Activated gamma-delta T cell (primary cell): ENCODE measurements at regions not wholly inside any gene's neighbourhood (a gene's known extent, or its start where the extent isn't known, plus 50 kb on each side); places are given as distances from the start of the nearest gene placed in this dataset.
"Not testable (repeated sequence)": the region's sequence is repeated elsewhere in the genome, so short reads cannot be mapped to it uniquely, and the experiment has no call there.

Experiments
- DNase-seq: peaks from one replicate; lab custom pipeline; 2025; lab: John Stamatoyannopoulos, UW

DNA sequence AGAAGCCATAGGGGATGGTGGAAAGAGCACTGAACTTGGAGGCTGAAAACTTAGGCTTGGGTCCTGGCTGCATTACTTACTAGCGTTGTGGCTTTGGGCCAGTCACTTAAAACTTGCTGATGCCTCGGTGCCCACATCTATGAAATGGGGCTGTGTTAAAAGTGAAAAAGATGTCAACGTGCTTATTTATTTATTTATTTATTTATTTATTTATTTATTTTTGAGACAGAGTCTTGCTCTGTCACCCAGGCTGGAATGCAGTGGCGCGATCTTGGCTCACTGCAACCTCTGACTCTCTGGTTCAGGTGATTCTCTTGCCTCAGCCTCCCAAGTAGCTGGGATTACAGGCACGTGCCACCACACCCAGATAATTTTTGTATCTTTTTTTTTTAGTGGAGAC is 94.3 kb downstream of the MRM1 start:
- DNase-seq, result not testable (repeated sequence)

- no peak for DNase-seq
Measured at GRCh38 chr17:36696805-36697204, 95.4 kb downstream of the MRM1 start.

GRCh38 chr17:36697903-36698530 is 96.6 kb downstream of the MRM1 start:
- no peak for DNase-seq

DNA sequence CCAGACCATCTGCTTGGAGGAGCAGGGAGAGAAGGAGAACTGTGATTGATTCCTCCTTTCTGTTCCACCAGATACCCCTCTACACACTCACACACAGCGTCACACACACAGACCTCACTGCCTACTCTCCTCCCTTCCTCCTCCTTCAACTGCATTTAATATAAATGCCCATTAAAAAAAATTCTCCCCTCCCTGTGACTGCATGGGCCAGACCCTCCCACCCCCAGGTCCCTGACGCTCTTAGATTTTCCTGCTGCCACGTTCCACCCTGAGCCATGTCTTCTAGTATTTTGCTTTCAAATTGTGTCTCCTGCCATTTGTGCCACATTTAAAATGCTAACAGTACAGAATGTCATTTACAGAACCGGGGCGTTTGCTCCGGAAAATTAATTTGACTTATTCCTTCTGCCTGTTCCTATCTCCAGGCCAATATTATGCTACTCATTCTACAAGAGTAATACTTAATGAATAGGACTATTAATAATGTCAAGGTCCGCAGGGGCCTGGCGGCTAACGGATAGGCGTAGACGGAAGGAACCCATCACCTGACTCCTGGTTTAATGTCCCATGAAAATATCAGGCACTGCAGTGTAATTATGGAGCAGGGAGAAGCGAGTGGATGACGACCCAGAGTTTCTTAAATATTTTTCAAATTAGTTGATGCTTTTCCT is 100.2 kb downstream of the MRM1 start:
- DNase-seq, result no peak

DNA sequence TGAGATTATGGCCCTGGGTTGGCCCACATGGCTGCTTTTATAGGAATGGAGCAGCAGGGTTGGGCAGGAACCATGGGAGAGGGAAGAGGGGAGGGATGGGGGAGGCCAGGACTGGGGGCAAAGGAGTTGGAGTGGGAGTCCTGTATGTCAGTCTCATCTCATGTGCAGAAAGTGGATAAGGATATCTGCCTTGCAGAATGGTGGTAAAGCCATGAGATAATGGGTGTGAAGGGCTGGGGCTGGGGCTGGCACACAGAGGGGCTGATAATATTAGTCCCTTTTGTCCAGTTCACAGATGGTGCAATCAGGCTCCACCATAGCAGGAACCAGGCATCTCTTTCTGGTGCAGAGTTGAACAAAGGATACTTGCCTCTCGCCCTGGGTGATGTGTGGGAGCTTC is 101.3 kb downstream of the MRM1 start:
- DNase-seq, result no peak

- no peak for DNase-seq
Measured at GRCh38 chr17:36703860-36704266, 102.5 kb downstream of the MRM1 start.

DNA sequence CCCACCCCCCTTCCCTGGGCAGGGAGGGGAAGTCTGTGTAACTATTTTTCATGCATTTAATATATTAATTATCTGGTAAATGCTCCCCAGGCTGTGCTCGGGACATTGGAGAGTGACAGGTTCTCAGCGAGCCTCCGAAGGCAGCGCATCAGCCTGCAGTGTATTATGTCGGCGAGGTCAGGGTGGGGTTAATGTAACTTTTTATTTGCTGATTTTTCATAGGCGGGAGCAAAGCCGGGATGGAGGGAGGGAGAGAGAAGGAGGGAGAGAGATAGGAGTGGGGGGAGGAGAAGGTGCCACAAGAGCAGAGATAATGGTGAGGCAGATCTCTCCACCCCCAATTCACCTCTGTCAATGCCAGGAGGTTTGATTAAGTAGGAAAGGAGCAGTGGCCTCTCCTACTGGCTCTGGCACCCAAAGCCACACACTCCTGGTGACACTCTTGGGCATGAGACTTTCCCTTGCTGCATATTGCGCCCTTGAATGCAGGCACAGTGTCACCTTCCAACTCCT is 104.0 kb downstream of the MRM1 start:
- no peak for DNase-seq

DNA sequence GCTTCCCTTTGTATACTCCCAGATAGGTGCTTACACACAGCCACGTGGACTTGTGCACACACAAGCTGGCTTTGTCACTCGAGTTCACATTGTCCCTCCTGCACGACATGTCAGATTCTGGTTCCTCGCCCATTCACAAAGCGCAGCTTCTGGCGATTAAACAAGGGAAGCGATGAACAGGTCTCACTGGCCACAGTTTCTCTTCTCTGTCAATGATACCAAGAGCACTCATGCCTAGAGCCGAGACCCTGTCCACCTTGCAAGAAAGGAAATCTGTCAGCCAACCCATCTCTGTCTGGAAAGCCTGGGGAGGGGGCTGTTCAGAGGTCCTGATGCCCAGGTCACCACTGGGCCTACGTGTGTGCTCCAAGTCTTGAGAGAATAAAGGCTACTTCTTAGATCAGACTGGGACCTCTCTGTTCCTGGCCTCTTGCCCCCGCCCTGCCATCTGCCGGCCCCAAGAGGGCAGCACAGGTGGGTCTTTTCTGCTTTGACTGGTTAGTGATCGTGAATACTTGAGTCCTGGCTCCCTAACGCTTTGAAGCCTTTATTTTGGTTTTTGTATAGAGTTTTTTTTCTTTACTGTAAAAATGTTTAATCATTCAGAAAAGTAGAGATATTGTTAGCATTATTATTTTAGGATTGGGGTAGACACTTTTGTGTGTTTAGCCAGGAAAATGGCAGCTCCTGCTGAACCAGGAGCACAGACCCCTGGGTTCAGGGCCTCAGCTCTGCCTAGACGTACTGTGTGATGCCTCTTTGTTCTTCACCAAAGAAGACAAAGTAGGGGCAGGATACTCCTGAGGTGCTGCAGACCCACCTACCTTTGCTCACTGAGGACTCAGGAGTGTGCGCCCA is 104.7 kb downstream of the MRM1 start:
- no peak for DNase-seq

- no peak for DNase-seq
Measured at GRCh38 chr17:36707904-36708303, 106.5 kb downstream of the MRM1 start.

DNA sequence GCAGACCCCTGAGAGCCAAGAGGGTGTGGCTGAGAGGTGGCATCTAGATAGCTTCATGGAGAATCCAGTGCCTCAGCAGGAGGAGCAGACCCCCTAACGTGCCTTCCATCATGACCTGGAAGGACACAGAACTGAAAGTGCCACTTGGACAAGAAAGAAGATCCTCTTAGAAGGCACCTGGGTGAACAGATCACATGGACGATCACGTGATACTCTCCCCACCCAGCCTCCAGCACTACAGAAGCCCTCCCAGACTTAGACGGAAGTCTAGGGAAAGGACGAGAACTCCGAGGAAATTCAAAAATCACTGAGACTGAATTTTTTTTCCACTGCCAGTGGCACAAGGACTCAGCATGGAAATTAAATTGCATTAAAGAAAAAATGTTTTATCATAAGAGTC is 113.4 kb downstream of the MRM1 start:
- DNase-seq, result no peak

GRCh38 chr17:36715951-36716350 is 114.6 kb downstream of the MRM1 start:
- DNase-seq, result no peak

DNA sequence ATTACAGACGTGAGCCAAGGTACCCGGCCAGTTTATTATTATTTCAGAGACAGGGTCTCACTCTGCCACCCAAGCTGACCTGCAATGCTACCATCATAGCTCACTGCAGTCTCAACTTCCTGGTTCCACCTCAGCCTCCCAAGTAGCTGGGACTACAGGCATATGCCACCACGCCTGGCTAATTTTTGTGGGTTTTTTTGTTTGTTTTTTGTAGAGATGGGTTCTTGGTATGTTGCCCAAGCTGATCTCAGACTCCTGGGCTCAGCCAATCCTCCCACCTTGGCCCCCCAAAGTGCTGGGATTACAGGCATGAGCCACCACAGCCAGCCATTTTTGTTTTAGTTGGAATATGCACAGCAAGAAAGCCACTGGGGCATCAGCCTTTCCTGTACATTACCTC is 115.7 kb downstream of the MRM1 start:
- DNase-seq, result no peak

DNA sequence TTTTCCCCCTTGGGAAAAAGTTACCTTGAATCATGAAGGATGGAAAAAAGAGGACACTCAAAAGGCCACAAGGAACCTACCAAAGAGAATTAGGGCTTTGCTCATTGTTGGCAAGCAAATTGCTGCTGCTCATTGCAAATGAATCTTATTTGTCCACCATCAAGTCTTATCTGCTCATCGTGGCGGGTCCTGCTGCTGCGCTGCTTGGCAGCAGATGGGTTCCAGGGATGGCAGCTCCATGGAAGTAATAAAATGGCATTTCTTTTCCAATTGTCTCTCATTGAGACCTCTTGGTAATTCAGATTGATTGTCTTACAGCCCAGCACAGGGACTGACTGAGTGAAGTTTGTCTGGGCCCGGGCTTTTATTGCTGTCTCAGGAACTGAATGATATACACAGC is 118.7 kb downstream of the MRM1 start:
- no peak for DNase-seq

DNA sequence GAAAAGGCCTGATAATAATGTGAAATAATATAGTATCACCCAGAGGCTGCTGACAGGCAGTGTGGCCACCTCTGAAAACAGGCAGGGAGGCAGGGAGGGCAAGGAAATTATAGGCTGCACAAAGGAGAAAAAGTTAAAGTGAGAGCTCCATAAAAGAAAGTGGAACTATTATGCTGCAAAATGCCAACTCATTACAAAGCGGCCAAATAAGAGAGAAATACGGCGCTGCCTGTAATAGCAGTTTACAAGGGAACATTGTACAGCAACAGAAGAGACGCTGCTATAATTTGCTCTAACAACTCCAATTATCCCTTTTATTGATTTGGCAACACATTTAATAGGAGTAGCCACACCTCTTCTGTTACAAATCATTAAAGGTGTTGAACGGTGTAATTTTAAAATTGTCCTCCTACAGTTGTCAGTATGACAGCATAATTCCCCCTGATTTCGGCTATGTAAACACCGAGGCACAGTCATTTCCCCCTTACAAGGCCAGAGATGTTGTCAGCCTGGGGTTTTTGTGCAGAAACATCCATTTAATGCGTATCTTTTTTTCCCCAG is 120.3 kb downstream of the MRM1 start:
- no peak for DNase-seq

- peak; percentile 61 for DNase-seq
Measured at GRCh38 chr17:36722121-36722902, 120.9 kb downstream of the MRM1 start.

- DNase-seq, result no peak
Measured at GRCh38 chr17:36722903-36723263, 121.5 kb downstream of the MRM1 start.

DNA sequence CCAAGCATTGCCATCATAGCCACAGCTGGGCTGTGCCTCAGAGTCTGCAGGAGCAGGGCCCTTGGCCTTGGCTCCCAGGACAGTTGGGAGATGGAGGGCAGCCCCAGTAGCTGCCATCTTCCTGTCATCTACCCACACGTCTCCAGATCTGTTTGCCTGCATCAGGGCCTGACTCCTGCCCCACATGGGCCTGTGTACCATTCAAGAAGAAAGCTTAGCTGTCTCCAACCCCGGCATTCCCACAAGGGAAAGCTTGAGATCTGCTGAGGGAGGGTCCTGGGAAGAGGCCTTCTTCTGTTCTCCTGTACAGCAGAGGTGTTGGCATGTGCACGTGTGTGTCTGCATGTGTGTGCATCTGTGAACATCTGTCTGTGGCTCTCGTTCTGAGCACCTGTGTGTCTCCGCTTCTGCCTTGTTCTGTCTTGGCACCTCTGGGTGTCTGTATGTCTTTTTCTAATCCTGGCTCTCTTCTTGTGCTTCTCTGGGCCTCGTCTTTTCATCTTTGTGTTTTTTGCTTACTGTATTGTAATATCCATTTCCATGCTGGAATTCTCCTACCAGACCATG is 122.2 kb downstream of the MRM1 start:
- no peak for DNase-seq

DNA sequence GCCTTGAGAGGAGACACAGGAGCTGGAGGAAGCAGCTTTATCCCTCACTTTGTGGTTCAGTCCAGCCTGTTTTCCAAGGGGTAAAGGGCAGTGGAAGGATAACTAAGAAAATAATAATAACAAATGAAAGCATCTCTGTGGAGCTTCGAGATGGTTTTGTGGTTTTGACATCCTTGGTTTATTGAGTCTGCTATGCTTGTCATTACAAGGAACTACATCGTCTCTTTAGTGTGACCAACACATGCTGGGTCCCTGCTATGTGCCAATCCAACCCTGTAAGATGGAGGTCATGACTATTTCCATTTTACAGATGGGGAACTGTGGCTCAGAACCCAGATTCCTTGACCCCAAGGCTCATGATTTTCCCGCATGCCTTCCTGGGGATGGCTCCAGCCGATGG is 124.8 kb downstream of the MRM1 start:
- no peak for DNase-seq

GRCh38 chr17:36727052-36727451 is 125.7 kb downstream of the MRM1 start:
- DNase-seq, result no peak

GRCh38 chr17:36727577-36727976 is 126.2 kb downstream of the MRM1 start:
- no peak for DNase-seq
